Ascending aorta (tissue), 2 donors: ENCODE measurements at regions not wholly inside any gene's neighbourhood (a gene's known extent, or its start where the extent isn't known, plus 50 kb on each side); places are given as distances from the start of the nearest gene placed in this dataset.

ENCODE experiments used
- DNase-seq, 2 donors: peaks; one replicate each; pipeline ENCODE4 v3.0.0-alpha.2; 2019; ENCODE audit warnings: low spot score in 2 of 2
- H3K27ac ChIP-seq, 2 donors: fragments of 200-600 bp; sonication (generic); one replicate each; pipeline ENCODE4 v1.5.1; 2016 to 2017; ENCODE audit warnings: mild to moderate bottlenecking in 1 of 2
- H3K27me3 ChIP-seq: fragments of 200-600 bp; sonication (generic); one replicate; pipeline ENCODE4 v1.5.1; 2017
- H3K36me3 ChIP-seq, 2 donors: fragments of 200-600 bp; sonication (generic); one replicate each; pipeline ENCODE4 v1.5.1; 2016
- H3K4me1 ChIP-seq, 2 donors: fragments of 200-600 bp; sonication (generic); one replicate each; pipeline ENCODE4 v1.5.1; 2016 to 2017; ENCODE audit warnings: mild to moderate bottlenecking in 1 of 2
- H3K4me3 ChIP-seq, 2 donors: fragments of 200-600 bp; sonication (generic); one replicate each; pipeline ENCODE4 v1.5.1; 2016 to 2017; ENCODE audit warnings: mild to moderate bottlenecking in 1 of 2
- H3K9me3 ChIP-seq, 2 donors: fragments of 200-600 bp; sonication (generic); one replicate each; pipeline ENCODE4 v1.5.1; 2016
- intact Hi-C: fragments of 100-400 bp; cut with DNase I; formaldehyde crosslinking; loops from one replicate; pipeline ENCODE4 v1.15.1; 2023
- TF ChIP-seq, protein P1 (sequence below), 3 experiments: fragments of 200-600 bp in 2 of 3; fragments of 450-650 bp in 1 of 3; sonication (generic) in 2 of 3; IDR thresholded peaks; one replicate each; pipeline ENCODE4 v1.5.1; 2016 to 2019; ENCODE audit warnings: antibody characterized with exemption in 3 of 3, mild to moderate bottlenecking in 1 of 3, moderate library complexity in 1 of 3

DNA sequence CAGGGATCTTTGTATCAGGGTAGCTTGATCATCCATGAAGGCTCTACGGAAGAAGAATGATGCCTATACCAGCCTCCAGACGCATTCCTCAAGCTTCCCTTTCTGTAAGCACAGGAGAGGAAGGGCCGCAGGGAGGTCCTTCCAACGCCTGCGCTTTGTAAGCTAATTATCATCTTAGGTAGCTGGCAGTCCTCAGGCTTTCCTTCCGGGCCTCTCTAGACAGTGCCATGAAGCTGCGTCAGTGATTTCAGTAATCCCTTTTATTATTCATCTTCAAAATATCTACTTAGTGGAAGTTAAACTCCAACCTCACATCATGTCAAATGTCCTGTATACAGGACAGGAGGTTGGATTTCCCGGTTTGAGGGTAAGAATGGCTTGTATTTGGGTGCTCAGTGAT, 92.3 kb downstream of the ETAA1 start:
- no peak for DNase-seq
- H3K27me3 ChIP-seq, result no peaks in the 10 kb centered on the region
- H3K4me1 ChIP-seq, result no peaks in the 10 kb centered on the region
- no peaks in the 10 kb centered on the region for H3K36me3 ChIP-seq
- intact Hi-C loops, result no loop called here
- no peaks in the 10 kb centered on the region for H3K9me3 ChIP-seq
- no peak overlapping the region for H3K27ac ChIP-seq
- TF ChIP-seq, protein P1, sequence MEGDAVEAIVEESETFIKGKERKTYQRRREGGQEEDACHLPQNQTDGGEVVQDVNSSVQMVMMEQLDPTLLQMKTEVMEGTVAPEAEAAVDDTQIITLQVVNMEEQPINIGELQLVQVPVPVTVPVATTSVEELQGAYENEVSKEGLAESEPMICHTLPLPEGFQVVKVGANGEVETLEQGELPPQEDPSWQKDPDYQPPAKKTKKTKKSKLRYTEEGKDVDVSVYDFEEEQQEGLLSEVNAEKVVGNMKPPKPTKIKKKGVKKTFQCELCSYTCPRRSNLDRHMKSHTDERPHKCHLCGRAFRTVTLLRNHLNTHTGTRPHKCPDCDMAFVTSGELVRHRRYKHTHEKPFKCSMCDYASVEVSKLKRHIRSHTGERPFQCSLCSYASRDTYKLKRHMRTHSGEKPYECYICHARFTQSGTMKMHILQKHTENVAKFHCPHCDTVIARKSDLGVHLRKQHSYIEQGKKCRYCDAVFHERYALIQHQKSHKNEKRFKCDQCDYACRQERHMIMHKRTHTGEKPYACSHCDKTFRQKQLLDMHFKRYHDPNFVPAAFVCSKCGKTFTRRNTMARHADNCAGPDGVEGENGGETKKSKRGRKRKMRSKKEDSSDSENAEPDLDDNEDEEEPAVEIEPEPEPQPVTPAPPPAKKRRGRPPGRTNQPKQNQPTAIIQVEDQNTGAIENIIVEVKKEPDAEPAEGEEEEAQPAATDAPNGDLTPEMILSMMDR (IDR thresholded peaks at IDR 0.05), result no peak
- no peak overlapping the region for H3K4me3 ChIP-seq

DNA sequence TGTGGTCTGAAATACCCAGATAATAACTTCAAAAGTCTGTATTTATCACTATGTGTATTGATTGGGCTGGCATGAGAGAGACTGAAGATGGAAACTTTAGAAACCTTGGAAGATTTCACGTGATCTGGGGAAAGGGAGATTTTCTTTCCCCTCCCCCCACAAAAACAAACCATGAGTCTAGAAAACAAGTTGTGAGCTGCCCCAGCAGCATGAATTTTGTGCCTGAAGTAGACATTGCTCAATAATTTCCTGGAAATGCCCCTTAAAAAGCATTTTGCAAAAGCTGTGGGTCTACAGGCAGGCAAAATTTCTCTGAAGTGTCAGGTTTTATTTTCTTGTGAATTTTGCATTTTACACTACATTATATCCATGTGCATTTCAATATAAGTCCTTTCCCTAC, 101.8 kb downstream of the ETAA1 start:
- Histone ChIP-seq H3K27ac (no peak overlapping the region), H3K36me3 (no peaks in the 10 kb centered on the region), H3K4me1 (no peaks in the 10 kb centered on the region), H3K9me3 (no peaks in the 10 kb centered on the region), H3K4me3 (no peak overlapping the region), H3K27me3 (no peaks in the 10 kb centered on the region)
- intact Hi-C loops, result no loop called here
- TF ChIP-seq, protein P1 (IDR thresholded peaks at IDR 0.05), result no peak
- DNase-seq, result no peak

DNA sequence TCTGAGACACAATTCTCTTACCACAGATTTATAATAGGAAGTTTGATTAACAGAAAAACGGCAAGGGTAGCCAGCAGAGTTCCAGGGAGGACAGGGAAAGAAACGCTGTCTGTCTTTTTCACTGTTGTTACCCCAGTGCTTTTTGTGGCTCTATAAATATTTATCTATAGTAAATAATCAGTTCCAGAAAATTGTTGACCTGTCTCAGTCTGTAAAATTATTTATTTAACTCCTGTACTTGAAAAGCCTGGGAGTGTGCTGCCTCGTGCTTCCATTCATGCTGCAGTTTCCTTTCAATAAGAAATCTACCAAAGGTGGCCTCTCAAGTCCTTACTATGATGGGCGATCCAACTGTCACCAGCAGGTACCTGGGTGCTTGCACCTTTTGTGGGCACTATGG, 102.9 kb downstream of the ETAA1 start:
- TF ChIP-seq, protein P1 (IDR thresholded peaks at IDR 0.05), result no peak
- no peak overlapping the region for H3K4me3 ChIP-seq
- no peaks in the 10 kb centered on the region for H3K36me3 ChIP-seq
- no peak for DNase-seq
- no peaks in the 10 kb centered on the region for H3K9me3 ChIP-seq
- no peak overlapping the region for H3K27ac ChIP-seq
- intact Hi-C loops, result no loop called here
- no peaks in the 10 kb centered on the region for H3K4me1 ChIP-seq
- no peaks in the 10 kb centered on the region for H3K27me3 ChIP-seq

DNA sequence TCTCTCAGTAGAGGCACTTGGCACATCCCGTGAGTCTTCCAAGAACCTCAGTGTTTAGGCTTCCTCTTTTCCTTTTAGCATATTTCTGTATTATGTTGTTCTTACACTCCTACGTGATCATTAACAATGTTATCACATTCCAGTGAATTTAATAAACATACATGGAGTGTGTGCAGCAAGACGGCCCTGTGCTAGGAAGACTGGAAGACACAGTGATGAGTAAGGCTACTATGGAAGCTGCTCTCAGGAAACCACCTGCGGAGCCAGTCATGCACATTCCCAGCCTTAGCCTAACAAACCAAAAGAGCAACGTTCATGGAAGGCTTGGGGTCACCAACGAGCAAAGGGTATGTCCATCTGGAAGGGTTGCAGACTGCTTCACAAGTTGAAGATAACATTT, 103.4 kb downstream of the ETAA1 start:
- no peaks in the 10 kb centered on the region for H3K9me3 ChIP-seq
- TF ChIP-seq, protein P1 (IDR thresholded peaks at IDR 0.05), result no peak
- no peaks in the 10 kb centered on the region for H3K27me3 ChIP-seq
- no peak for DNase-seq
- H3K4me3 ChIP-seq, result no peak overlapping the region
- intact Hi-C loops, result no loop called here
- no peaks in the 10 kb centered on the region for H3K4me1 ChIP-seq
- H3K36me3 ChIP-seq, result no peaks in the 10 kb centered on the region
- H3K27ac ChIP-seq, result no peak overlapping the region

DNA sequence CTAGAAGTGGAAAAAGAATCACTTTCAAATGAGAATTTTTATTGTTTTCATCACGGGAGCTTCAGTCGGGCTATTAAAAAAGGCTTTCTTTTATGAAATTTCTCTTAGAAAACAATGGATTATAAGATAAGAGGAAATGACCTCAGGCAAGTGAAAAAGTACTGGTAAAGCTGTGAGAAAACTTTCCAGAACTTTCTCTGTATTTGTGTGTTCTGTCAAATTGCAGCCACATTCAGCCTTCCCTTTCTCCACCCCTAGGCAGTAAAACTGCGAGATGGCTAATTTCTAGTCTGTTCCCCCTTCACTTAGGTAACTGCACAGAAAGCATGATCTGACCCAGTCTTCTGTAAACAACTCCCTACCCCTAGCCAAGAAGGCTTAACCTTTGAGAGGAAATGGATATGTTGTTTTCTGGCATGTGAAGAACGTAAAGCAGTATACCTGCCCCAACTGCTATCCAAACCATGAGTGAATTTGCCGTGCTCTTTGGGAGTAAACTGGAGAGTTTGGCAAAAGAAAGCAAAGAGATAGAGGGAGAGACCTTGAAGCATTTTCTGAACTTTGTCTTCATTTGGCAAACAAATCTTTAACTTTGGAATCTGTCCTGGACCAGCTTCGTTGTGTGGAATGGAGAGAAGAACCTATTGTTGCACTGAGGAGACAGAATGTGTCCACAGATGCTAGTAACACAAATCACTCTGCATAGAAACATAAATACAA, 105.4 kb downstream of the ETAA1 start:
- Histone ChIP-seq H3K36me3 (no peaks in the 10 kb centered on the region), H3K27me3 (no peaks in the 10 kb centered on the region), H3K9me3 (no peaks in the 10 kb centered on the region), H3K27ac (no peak overlapping the region), H3K4me1 (no peaks in the 10 kb centered on the region), H3K4me3 (no peak overlapping the region)
- TF ChIP-seq, protein P1 (IDR thresholded peaks at IDR 0.05), result no peak
- intact Hi-C loops, result no loop called here
- no peak for DNase-seq
